GM19328 (cell line): ENCODE measurements at regions not wholly inside any gene's neighbourhood (a gene's known extent, or its start where the extent isn't known, plus 50 kb on each side); places are given as distances from the start of the nearest gene placed in this dataset.

Experiments used
- ATAC-seq: cut with Tn5 transposase; IDR thresholded peaks from one replicate; pipeline ENCODE4 v1.9.1; 2021; ENCODE audit warnings: mild to moderate bottlenecking, moderate library complexity; ENCODE audit not compliant: unreplicated experiment

DNA sequence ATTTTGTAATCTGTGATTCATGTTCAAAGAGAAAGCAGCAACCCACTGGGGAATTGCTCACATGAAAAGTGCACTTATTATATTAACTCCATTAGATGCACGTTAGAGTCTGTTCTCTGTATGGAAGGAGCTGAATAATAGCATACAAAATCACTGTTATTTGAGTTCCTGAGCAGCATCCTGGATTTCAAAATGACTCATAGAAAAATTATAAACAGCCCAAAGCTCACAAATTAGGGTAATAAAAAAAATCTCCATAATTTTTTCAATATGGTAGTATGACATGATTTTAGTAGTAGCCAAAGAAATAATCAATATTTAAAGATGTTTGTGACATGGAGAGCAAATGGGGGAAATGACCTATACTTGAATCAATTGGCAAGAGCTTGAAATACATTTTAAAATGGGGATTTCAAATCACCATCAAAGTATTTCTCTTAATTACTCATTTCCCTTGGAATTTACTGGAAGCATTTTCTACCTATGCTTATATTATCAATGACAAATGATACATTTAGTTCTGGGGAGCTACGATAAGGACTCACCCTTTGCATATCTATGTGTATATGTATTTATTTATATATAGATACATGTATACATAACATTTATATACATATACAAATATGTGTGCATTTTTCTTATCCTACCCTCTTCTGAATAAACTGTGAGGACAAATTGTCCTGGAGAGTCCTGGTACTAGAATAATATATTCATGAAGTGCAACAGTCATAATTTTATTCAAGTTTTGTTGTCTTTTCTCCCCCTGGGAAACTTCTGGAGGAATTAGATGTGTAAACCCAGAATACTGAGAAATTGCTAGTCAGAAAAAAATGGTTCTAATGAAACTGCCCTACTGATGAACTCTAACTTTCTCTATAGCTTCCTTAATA, 116.3 kb downstream of the RPL22L1 start:
- no peak for ATAC-seq

GRCh38 chr3:170752571-170753155, 117.3 kb downstream of the RPL22L1 start:
- no peak for ATAC-seq

GRCh38 chr3:170751899-170752293, 118.1 kb downstream of the RPL22L1 start:
- ATAC-seq: no peak

GRCh38 chr3:170751083-170751898, 118.7 kb downstream of the RPL22L1 start:
- ATAC-seq: no peak

DNA sequence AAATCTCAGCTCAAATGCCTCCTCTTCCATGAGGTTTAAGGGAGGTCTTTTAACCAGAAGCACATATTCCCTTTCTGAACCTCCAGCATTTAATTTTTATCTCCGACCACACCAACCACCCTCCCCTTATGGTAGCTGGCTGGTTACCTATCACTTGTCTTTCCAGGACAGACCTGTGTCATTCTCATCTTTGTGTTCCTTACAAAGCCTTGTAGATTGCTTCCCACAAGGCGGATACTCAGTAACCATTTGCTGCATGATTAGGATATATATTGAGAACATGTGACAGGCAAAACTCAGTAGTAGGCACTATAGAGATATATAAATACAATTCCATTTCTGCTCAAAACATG, 119.5 kb downstream of the RPL22L1 start:
- ATAC-seq: no peak

- no peak for ATAC-seq
These were observed 120.1 kb downstream of the RPL22L1 start for GRCh38 chr3:170749765-170750477.

GRCh38 chr3:170749185-170749584, 120.8 kb downstream of the RPL22L1 start:
- ATAC-seq: no peak

GRCh38 chr3:170746175-170746942, 123.6 kb downstream of the RPL22L1 start:
- no peak for ATAC-seq

GRCh38 chr3:170745211-170745718, 124.7 kb downstream of the RPL22L1 start:
- no peak for ATAC-seq

DNA sequence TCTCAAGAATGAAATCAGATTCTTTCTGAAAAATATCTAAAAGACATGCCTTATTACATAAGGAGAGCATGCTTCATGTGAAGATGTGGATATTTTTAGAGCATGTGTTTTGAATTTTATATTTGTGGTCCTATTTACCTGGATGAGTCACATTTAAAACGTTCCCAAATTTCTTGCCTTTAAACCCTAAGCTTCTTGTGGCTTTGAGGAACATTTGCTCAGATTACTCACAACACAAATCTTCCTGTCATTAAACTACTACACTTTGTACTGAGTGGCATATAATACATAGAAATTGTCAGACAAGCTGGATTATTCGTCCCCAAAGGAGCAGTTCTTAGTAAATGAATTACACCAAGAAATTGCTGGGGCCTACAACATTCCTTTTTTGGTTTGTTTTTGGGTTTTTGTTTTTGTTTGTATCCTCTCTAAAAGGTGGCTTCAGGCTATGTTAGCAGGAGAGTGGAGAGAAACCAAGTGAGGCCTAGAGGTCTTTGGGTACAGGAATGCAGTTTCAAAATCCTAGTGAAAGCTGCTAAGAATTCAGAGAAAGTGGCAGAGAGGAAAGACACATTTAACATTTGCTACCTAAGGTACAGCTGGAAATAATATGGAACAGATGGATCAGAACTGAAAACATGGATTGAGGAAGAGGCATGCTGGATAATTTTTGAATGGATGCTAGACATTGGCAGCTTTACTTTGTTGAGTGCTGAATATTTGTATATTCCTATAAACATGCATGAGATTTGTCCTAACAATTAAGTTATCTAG, 128.1 kb downstream of the RPL22L1 start:
- no peak for ATAC-seq

- ATAC-seq: no peak
These were observed 129.0 kb downstream of the RPL22L1 start for GRCh38 chr3:170740726-170741591.

- ATAC-seq: no peak
These were observed 129.7 kb downstream of the RPL22L1 start for GRCh38 chr3:170740285-170740684.

DNA sequence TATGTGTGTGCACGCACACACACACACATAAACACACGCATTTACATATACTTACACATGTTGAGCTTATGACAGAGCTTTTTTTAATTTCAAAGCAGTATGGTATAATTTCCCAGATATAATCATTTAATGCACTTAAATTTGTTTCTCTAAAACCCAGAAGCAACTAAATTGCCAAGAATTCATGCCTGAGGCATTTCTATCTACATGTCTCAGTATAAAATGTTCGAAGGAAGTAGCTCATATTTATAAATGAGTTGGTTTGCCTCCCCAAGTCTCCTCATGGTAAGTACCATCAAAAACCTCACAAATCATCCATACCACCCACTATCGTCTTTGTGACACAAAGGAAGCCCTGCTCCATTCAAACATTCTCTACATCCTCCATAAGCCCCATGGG, 130.6 kb downstream of the RPL22L1 start:
- no peak for ATAC-seq

DNA sequence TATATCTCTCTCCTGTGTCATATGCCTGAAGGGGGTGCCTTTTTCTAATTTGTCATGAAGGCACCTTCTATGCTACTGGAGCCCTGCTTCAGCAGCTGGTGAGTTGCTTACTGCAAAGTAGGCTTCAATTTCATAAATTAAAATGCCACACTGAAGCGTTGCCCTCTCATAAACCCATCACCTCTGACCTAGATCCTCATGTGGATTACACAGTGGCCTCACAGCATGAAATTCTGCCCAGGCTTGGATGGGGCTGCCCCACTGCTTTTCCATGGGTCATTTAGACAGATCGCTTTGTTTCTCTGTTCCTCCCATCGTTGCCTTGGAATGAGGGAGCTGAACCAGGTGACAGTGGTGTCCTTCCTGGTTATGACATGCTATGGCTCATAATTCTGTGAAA, 131.2 kb downstream of the RPL22L1 start:
- no peak for ATAC-seq

GRCh38 chr3:170737498-170738162, 132.4 kb downstream of the RPL22L1 start:
- no peak for ATAC-seq

GRCh38 chr3:170735821-170736220, 134.2 kb downstream of the RPL22L1 start:
- ATAC-seq: no peak

- ATAC-seq: no peak
These were observed 135.3 kb downstream of the RPL22L1 start for GRCh38 chr3:170734735-170735065.
